HL-60 (cell line): ENCODE measurements at regions not wholly inside any gene's neighbourhood (a gene's known extent, or its start where the extent isn't known, plus 50 kb on each side); places are given as distances from the start of the nearest gene placed in this dataset.

Source experiments
- POLR2AphosphoS5 ChIP-seq: IDR thresholded peaks from 2 replicates; pipeline ENCODE4 v1.6.1; 2012; ENCODE audit warnings: low read depth
- TF ChIP-seq, protein P1 (sequence below): IDR thresholded peaks from one replicate; pipeline ENCODE4 v1.5.1; 2011; ENCODE audit warnings: low read length, control low read depth, inconsistent platforms; ENCODE audit not compliant: insufficient read depth
- TF ChIP-seq, protein P2 (sequence below): IDR thresholded peaks from 2 replicates; pipeline ENCODE4 v1.6.1; 2012; ENCODE audit warnings: low read depth; ENCODE audit not compliant: insufficient replicate concordance

DNA sequence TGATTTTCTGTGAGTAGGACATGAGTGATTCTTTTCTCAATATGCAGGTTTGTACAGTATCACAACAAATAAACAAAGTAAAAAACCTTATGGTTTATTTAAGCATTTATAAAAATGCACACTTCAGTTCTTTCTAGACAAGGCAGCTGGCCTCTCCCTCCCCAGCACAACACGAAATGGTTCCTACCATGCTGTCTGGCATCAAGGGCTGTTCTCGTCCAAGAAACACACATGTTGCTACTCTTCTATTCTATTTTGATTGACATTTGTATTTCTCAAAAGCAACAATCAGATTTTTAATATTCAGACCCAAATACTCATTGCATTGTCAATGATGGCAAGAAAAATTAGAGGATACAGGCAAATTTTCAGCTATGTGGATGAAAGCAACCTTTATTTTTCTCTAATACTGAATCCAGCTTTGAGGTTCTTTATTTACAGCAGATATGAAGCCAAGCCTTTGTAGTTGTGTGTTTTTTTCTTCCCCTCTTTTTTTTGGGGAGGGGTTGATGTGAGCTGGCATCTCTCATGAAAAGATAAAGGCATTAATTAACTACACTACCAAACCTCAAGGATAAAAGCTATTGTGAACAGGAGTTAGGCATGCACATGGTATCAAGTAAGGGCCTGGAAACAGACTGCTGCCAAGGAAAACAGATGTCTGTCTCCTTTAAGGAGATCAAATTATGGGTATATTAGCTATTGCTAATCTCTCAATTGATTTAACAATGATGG lies 96.4 kb upstream of the PREP start:
- TF ChIP-seq POLR2AphosphoS5, result no peak
- TF ChIP-seq, protein P1, sequence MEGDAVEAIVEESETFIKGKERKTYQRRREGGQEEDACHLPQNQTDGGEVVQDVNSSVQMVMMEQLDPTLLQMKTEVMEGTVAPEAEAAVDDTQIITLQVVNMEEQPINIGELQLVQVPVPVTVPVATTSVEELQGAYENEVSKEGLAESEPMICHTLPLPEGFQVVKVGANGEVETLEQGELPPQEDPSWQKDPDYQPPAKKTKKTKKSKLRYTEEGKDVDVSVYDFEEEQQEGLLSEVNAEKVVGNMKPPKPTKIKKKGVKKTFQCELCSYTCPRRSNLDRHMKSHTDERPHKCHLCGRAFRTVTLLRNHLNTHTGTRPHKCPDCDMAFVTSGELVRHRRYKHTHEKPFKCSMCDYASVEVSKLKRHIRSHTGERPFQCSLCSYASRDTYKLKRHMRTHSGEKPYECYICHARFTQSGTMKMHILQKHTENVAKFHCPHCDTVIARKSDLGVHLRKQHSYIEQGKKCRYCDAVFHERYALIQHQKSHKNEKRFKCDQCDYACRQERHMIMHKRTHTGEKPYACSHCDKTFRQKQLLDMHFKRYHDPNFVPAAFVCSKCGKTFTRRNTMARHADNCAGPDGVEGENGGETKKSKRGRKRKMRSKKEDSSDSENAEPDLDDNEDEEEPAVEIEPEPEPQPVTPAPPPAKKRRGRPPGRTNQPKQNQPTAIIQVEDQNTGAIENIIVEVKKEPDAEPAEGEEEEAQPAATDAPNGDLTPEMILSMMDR, result no peak
- TF ChIP-seq, protein P2, sequence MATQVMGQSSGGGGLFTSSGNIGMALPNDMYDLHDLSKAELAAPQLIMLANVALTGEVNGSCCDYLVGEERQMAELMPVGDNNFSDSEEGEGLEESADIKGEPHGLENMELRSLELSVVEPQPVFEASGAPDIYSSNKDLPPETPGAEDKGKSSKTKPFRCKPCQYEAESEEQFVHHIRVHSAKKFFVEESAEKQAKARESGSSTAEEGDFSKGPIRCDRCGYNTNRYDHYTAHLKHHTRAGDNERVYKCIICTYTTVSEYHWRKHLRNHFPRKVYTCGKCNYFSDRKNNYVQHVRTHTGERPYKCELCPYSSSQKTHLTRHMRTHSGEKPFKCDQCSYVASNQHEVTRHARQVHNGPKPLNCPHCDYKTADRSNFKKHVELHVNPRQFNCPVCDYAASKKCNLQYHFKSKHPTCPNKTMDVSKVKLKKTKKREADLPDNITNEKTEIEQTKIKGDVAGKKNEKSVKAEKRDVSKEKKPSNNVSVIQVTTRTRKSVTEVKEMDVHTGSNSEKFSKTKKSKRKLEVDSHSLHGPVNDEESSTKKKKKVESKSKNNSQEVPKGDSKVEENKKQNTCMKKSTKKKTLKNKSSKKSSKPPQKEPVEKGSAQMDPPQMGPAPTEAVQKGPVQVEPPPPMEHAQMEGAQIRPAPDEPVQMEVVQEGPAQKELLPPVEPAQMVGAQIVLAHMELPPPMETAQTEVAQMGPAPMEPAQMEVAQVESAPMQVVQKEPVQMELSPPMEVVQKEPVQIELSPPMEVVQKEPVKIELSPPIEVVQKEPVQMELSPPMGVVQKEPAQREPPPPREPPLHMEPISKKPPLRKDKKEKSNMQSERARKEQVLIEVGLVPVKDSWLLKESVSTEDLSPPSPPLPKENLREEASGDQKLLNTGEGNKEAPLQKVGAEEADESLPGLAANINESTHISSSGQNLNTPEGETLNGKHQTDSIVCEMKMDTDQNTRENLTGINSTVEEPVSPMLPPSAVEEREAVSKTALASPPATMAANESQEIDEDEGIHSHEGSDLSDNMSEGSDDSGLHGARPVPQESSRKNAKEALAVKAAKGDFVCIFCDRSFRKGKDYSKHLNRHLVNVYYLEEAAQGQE, result no peak
